ENCODE measurements at regions not wholly inside any gene's neighbourhood (a gene's known extent, or its start where the extent isn't known, plus 50 kb on each side); places are given as distances from the start of the nearest gene placed in this dataset.

DNA sequence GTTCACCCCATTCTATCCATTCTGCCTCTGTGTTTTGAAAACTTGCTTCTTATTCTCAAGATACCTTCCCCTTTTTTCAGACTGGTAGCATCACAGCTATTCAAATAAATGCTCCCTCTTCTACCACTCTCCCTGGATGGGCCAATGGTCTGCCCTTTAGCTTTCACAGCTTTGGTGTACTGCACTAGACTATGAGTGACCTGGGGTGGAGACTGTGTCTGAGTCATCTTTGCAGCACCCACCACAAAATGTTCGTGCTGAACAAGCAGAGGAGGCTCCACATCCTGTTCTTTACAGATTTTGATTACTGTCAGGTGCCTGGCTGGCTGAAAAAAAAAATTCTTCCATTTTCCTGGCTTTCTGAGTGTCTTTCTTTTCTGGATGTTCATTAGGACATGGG is 1104.1 kb upstream of the TMEM132C start:
- TF ChIP-seq CHD2 (IDR thresholded peaks at IDR 0.05; ENCODE audit: low read length) (no peak), POLR2AphosphoS5 (IDR thresholded peaks at IDR 0.05; ENCODE audit: low read depth, low read length) (no peak), POLR2A (IDR thresholded peaks at IDR 0.05; ENCODE audit: control extremely low read depth in 1 of 2, low read depth in 2 of 2, low read length in 2 of 2) (no peak)
- TF ChIP-seq, protein P1, sequence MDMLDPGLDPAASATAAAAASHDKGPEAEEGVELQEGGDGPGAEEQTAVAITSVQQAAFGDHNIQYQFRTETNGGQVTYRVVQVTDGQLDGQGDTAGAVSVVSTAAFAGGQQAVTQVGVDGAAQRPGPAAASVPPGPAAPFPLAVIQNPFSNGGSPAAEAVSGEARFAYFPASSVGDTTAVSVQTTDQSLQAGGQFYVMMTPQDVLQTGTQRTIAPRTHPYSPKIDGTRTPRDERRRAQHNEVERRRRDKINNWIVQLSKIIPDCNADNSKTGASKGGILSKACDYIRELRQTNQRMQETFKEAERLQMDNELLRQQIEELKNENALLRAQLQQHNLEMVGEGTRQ (IDR thresholded peaks at IDR 0.05; ENCODE audit: low read length), result no peak
- TF ChIP-seq, protein P2, sequence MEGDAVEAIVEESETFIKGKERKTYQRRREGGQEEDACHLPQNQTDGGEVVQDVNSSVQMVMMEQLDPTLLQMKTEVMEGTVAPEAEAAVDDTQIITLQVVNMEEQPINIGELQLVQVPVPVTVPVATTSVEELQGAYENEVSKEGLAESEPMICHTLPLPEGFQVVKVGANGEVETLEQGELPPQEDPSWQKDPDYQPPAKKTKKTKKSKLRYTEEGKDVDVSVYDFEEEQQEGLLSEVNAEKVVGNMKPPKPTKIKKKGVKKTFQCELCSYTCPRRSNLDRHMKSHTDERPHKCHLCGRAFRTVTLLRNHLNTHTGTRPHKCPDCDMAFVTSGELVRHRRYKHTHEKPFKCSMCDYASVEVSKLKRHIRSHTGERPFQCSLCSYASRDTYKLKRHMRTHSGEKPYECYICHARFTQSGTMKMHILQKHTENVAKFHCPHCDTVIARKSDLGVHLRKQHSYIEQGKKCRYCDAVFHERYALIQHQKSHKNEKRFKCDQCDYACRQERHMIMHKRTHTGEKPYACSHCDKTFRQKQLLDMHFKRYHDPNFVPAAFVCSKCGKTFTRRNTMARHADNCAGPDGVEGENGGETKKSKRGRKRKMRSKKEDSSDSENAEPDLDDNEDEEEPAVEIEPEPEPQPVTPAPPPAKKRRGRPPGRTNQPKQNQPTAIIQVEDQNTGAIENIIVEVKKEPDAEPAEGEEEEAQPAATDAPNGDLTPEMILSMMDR (IDR thresholded peaks at IDR 0.05; ENCODE audit: control extremely low read depth in 1 of 3, insufficient read depth in 1 of 3, low read depth in 1 of 3, low read length in 3 of 3), result no peak
